ENCODE measurements at regions not wholly inside any gene's neighbourhood (a gene's known extent, or its start where the extent isn't known, plus 50 kb on each side); places are given as distances from the start of the nearest gene placed in this dataset.
"Not testable (repeated sequence)": the region's sequence is repeated elsewhere in the genome, so short reads cannot be mapped to it uniquely, and the experiment has no call there.

GRCh38 chr20:58574469-58574868 is 59.3 kb upstream of the APCDD1L start:
- Histone ChIP-seq H3K4me3 (no peak overlapping the region), H3K27ac (no peak overlapping the region)
- no peak for DNase-seq (ENCODE audit: low spot score)
- TF ChIP-seq, protein P1, sequence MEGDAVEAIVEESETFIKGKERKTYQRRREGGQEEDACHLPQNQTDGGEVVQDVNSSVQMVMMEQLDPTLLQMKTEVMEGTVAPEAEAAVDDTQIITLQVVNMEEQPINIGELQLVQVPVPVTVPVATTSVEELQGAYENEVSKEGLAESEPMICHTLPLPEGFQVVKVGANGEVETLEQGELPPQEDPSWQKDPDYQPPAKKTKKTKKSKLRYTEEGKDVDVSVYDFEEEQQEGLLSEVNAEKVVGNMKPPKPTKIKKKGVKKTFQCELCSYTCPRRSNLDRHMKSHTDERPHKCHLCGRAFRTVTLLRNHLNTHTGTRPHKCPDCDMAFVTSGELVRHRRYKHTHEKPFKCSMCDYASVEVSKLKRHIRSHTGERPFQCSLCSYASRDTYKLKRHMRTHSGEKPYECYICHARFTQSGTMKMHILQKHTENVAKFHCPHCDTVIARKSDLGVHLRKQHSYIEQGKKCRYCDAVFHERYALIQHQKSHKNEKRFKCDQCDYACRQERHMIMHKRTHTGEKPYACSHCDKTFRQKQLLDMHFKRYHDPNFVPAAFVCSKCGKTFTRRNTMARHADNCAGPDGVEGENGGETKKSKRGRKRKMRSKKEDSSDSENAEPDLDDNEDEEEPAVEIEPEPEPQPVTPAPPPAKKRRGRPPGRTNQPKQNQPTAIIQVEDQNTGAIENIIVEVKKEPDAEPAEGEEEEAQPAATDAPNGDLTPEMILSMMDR (IDR thresholded peaks at IDR 0.05), result no peak

GRCh38 chr20:58573986-58574385 is 58.8 kb upstream of the APCDD1L start:
- H3K27ac ChIP-seq, result no peak overlapping the region
- no peak for DNase-seq (ENCODE audit: low spot score)
- no peak overlapping the region for H3K4me3 ChIP-seq
- TF ChIP-seq, protein P1 (IDR thresholded peaks at IDR 0.05), result no peak

DNA sequence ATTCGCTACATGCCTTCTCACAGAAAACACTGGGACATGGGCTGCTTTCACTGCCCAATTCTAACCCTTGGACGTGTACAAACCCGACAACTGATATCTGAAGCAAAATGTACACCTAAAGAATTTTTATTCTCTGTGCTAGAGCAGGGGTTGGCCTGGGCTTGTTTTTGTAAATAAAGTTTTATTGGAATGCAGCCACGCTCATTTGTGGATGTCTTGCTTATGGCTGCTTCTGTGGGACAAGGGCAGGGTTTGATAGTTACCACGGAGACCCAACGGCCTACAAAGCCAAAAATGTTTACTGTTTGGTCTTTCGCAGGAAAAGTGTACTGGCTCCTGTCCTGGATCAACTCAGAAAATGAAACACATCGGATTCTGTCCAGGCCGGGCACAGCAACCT is 58.1 kb upstream of the APCDD1L start:
- Histone ChIP-seq H3K4me3 (no peak overlapping the region), H3K27ac (no peak overlapping the region)
- no peak for DNase-seq (ENCODE audit: low spot score)
- TF ChIP-seq, protein P1 (IDR thresholded peaks at IDR 0.05), result no peak

DNA sequence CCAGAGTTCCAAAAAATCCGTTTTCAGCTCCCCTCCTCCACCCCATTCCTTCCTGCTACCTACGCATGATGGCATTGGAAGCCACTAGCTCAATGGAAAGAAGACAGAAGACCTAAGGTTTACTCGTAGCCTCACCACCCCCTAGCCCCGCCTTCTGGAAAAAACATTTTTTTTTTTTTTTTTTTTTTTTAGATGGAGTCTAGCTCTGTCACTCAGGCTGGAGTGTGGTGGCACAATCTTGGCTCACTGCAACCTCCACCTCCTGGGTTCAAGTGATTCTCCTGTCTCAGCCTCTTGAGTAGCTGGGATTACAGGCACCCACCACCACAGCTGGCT is 57.2 kb upstream of the APCDD1L start:
- DNase-seq (ENCODE audit: low spot score); H3K4me3 ChIP-seq: not testable (repeated sequence)
- peak overlapping the region; percentile 32 to 65 for H3K27ac ChIP-seq

DNA sequence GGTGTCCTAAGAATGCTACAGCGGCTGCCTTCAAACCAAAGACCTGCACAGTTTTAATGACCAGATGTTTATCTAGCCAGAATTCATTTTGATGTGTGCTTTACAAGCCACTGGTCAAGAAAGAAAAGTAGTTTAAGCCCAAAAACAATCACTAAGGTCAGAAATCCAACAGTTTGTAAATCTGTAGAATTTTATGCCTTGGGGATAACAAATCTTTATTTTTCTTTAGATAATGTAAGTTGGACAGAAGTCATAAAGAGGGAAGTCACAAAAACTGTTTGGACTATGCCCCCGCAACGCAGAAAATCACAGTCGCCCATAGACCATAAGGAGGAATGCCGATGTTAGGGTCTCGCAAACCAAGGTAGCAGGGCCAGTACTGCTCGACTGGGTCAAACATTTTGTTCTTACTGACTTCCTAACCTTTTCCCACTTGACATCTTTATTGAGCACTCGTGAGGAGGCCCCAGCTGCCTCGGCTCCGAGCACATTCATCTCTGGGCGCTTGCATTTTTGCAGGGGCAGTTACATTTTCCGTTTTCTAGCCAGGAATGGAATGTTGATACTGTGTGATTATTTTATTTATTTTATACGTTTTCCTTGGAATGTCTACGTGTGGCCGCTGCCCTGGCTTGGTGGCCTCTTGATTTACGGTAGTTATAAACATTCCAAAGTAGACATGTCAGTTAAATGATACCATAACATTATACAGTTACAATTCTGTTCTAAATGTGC is 56.7 kb upstream of the APCDD1L start:
- no peak for DNase-seq (ENCODE audit: low spot score)
- Histone ChIP-seq H3K4me3 (no peak overlapping the region), H3K27ac (peak overlapping the region; percentile 32 to 65)
- TF ChIP-seq, protein P1 (IDR thresholded peaks at IDR 0.05), result no peak

DNA sequence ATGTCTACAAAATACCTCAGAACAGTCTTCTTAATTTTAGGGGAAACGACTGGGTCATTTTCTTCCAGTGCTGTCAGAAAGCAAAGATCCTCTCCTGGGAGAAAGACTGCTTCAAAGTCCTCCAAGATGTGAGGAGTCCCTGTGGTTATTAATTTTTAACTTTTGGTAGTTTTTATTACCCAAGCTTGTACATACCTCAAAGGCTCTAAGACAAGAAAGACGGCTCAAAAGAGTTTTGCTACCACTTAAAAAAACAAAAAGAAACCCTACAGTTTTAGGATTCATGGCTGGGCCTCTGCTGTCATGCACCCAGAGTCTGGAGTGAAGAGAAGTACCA is 56.1 kb upstream of the APCDD1L start:
- TF ChIP-seq, protein P1 (IDR thresholded peaks at IDR 0.05), result no peak
- no peak for DNase-seq (ENCODE audit: low spot score)
- Histone ChIP-seq H3K4me3 (no peak overlapping the region), H3K27ac (peak overlapping the region in 1 of 2 donors; percentile 65)

DNA sequence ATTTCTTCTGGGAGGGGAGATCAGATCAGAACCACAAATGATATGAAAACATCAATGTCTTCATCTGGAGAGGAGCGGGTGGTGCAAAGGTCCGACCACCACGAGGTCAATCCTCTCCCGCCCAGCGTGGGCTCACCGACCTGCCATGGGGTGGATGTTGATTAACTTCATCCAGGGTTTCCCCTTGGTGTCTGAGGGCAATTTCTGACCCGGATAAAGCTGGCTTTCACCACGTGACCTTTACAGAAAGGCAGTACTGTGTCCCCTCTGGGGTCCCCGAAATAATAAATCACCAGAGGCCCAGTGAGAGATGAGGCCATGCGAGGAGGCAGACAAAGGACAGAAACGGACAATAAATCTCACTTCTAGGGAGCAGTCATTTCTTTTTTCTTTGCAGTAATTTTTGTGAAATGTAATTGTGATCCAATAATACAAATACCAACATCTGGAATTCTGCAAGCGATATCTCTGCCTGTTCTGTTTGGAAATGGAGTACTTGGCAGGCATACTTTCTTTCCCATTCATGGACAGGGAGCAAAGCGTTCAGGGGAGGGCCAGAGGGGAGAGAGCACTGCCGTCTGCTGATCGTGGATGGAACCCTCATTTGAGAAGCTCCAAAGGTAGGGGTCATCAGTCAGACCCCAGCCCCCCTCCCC is 55.1 kb upstream of the APCDD1L start:
- Histone ChIP-seq H3K4me3 (no peak overlapping the region), H3K27ac (peak overlapping the region in 1 of 2 donors; percentile 13)
- TF ChIP-seq, protein P1 (IDR thresholded peaks at IDR 0.05), result no peak
- DNase-seq (ENCODE audit: low spot score), result no peak

Measured in coronary artery (tissue), 2 donors.